ENCODE measurements at regions not wholly inside any gene's neighbourhood (a gene's known extent, or its start where the extent isn't known, plus 50 kb on each side); places are given as distances from the start of the nearest gene placed in this dataset.

DNA sequence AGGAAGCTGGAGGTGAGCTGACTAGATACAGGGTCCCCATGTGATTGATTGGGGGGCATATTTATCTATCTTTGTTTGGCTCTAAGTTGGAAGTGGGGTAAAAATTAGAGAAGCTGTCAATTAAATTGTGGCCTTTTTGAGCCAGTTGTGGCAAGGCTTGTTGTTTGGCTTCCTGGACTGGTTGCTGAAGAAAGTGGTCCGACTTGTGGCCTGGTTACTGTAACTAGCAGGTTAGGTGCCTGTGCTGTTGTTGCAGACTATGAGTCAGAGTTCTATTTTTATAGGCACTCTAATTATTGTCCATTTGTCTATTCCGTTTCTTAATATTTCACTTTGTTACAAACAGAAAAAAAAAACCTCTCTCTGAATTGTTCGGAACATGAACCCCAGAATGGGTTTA, 129.1 kb upstream of the CNTN6 start:
- Histone ChIP-seq H3K4me2 (ENCODE audit: low read length) (no peak overlapping the region), H3K9ac (ENCODE audit: low read length) (no peak overlapping the region), H3K9me3 (ENCODE audit: low read length) (peaks cover 24% of the 10 kb centered on the region), H3F3A (ENCODE audit: low read length, unreplicated experiment) (no peaks in the 10 kb centered on the region), H3K27me3 (ENCODE audit: low read length) (no peaks in the 10 kb centered on the region), H4K20me1 (ENCODE audit: low read length) (no peaks in the 10 kb centered on the region), H3K27ac (ENCODE audit: low read length) (no peak overlapping the region), H3K9me2 (replicated peaks; ENCODE audit: low read length) (no peaks in the 10 kb centered on the region), H3K4me1 (ENCODE audit: insufficient read depth, low read length) (no peaks in the 10 kb centered on the region), H2AFZ (ENCODE audit: low read length) (no peak overlapping the region), H3K4me3 (ENCODE audit: low read length) (no peak overlapping the region), H3K36me3 (ENCODE audit: low read depth, low read length) (no peaks in the 10 kb centered on the region), H3K79me2 (ENCODE audit: low read length) (no peaks in the 10 kb centered on the region)
- POLR2A ChIA-PET (ENCODE audit: unreplicated experiment), result no interaction called here
- no peak for ATAC-seq
- CTCF ChIA-PET, result no interaction called here
- no peak for DNase-seq
- BruUV-seq (replicated peaks), result no TSS peak
- no peak for TF ChIP-seq EZH2phosphoT487 (IDR thresholded peaks at IDR 0.05; ENCODE audit: borderline replicate concordance, low read length)
- no peak for TF ChIP-seq EZH2 (IDR thresholded peaks at IDR 0.05; ENCODE audit: low read length, unreplicated experiment)
- TF ChIP-seq, protein P1, sequence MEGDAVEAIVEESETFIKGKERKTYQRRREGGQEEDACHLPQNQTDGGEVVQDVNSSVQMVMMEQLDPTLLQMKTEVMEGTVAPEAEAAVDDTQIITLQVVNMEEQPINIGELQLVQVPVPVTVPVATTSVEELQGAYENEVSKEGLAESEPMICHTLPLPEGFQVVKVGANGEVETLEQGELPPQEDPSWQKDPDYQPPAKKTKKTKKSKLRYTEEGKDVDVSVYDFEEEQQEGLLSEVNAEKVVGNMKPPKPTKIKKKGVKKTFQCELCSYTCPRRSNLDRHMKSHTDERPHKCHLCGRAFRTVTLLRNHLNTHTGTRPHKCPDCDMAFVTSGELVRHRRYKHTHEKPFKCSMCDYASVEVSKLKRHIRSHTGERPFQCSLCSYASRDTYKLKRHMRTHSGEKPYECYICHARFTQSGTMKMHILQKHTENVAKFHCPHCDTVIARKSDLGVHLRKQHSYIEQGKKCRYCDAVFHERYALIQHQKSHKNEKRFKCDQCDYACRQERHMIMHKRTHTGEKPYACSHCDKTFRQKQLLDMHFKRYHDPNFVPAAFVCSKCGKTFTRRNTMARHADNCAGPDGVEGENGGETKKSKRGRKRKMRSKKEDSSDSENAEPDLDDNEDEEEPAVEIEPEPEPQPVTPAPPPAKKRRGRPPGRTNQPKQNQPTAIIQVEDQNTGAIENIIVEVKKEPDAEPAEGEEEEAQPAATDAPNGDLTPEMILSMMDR (conservative IDR thresholded peaks at IDR 0.05; ENCODE audit: low read depth, low read length), result no peak
- intact Hi-C loops (cut with micrococcal nuclease), result no loop called here

DNA sequence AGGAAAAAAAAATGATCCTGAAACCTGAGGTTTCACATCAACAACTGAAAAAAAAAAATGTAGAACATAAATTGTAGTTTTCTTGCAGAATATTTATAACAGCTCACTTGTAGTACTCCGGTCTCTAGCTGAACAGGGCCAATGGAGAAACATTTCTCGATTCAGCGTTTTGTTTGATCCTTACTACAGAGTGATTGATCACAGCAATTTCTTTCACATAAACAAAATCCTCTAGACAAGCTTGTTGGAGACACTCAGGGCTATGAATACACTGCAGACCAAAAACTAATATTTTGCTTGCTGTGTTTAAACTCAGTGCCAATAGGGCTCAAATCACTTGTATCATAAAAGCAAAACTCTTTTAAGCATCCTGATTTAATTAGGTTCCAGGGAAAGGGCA, 127.0 kb upstream of the CNTN6 start:
- H3K4me2 ChIP-seq (ENCODE audit: low read length), result no peak overlapping the region
- H3K27me3 ChIP-seq (ENCODE audit: low read length), result no peaks in the 10 kb centered on the region
- no peaks in the 10 kb centered on the region for H3F3A ChIP-seq (ENCODE audit: low read length, unreplicated experiment)
- no peak overlapping the region for H3K27ac ChIP-seq (ENCODE audit: low read length)
- no peak overlapping the region for H2AFZ ChIP-seq (ENCODE audit: low read length)
- no peaks in the 10 kb centered on the region for H3K79me2 ChIP-seq (ENCODE audit: low read length)
- POLR2A ChIA-PET (ENCODE audit: unreplicated experiment), result no interaction called here
- H3K4me3 ChIP-seq (ENCODE audit: low read length), result no peak overlapping the region
- CTCF ChIA-PET, result no interaction called here
- no peaks in the 10 kb centered on the region for H3K4me1 ChIP-seq (ENCODE audit: insufficient read depth, low read length)
- DNase-seq (no peak), ATAC-seq (no peak)
- TF ChIP-seq EZH2phosphoT487 (IDR thresholded peaks at IDR 0.05; ENCODE audit: borderline replicate concordance, low read length), result no peak
- TF ChIP-seq EZH2 (IDR thresholded peaks at IDR 0.05; ENCODE audit: low read length, unreplicated experiment), result no peak
- TF ChIP-seq, protein P1 (conservative IDR thresholded peaks at IDR 0.05; ENCODE audit: low read depth, low read length), result no peak
- no peaks in the 10 kb centered on the region for H4K20me1 ChIP-seq (ENCODE audit: low read length)
- intact Hi-C loops (cut with micrococcal nuclease), result no loop called here
- peaks cover 29% of the 10 kb centered on the region for H3K9me3 ChIP-seq (ENCODE audit: low read length)
- no peaks in the 10 kb centered on the region for H3K36me3 ChIP-seq (ENCODE audit: low read depth, low read length)
- H3K9ac ChIP-seq (ENCODE audit: low read length), result no peak overlapping the region
- no TSS peak for BruUV-seq (replicated peaks)
- H3K9me2 ChIP-seq (replicated peaks; ENCODE audit: low read length), result no peaks in the 10 kb centered on the region

DNA sequence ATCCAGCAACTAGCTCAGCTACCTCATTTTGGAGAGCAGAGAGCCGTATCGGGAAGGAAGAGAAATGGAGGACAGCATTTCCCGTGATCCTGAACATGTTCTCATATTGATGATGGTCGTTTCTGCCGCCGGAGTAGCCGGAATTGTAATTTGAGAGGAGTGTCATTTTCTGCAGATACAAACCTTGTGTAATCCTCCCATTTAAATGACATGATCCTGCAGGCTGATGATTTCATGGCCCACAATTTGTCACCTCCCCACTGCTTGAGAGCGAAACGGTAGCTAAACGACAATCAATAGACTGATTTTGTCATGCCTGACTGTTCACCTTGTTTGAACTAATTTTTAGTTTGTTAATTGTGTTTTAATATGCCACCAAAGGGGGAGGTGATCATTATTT, 126.5 kb upstream of the CNTN6 start:
- Histone ChIP-seq H3K27me3 (ENCODE audit: low read length) (no peaks in the 10 kb centered on the region), H3K27ac (ENCODE audit: low read length) (no peak overlapping the region), H3F3A (ENCODE audit: low read length, unreplicated experiment) (no peaks in the 10 kb centered on the region), H3K79me2 (ENCODE audit: low read length) (no peaks in the 10 kb centered on the region), H2AFZ (ENCODE audit: low read length) (no peak overlapping the region), H3K36me3 (ENCODE audit: low read depth, low read length) (no peaks in the 10 kb centered on the region), H3K4me2 (ENCODE audit: low read length) (no peak overlapping the region), H3K9me2 (replicated peaks; ENCODE audit: low read length) (no peaks in the 10 kb centered on the region), H3K9ac (ENCODE audit: low read length) (no peak overlapping the region), H3K4me1 (ENCODE audit: insufficient read depth, low read length) (no peaks in the 10 kb centered on the region), H3K4me3 (ENCODE audit: low read length) (no peak overlapping the region), H4K20me1 (ENCODE audit: low read length) (no peaks in the 10 kb centered on the region), H3K9me3 (ENCODE audit: low read length) (peaks cover 31% of the 10 kb centered on the region)
- ATAC-seq, result no peak
- ChIA-PET CTCF (no interaction called here), POLR2A (ENCODE audit: unreplicated experiment) (no interaction called here)
- intact Hi-C loops (cut with micrococcal nuclease), result no loop called here
- TF ChIP-seq EZH2phosphoT487 (IDR thresholded peaks at IDR 0.05; ENCODE audit: borderline replicate concordance, low read length) (no peak), EZH2 (IDR thresholded peaks at IDR 0.05; ENCODE audit: low read length, unreplicated experiment) (no peak)
- TF ChIP-seq, protein P1 (conservative IDR thresholded peaks at IDR 0.05; ENCODE audit: low read depth, low read length), result no peak
- no TSS peak for BruUV-seq (replicated peaks)
- no peak for DNase-seq
